Erythroblast (primary cell): ENCODE measurements at regions not wholly inside any gene's neighbourhood (a gene's known extent, or its start where the extent isn't known, plus 50 kb on each side); places are given as distances from the start of the nearest gene placed in this dataset.

Source experiments
- GATA1 ChIP-seq: IDR thresholded peaks from 2 replicates; pipeline ENCODE4 v1.6.1; 2011; ENCODE audit warnings: low read depth, mild to moderate bottlenecking, control low read depth, low read length, moderate library complexity
- POLR2A ChIP-seq: IDR thresholded peaks from 2 replicates; pipeline ENCODE4 v1.6.1; 2011; ENCODE audit warnings: mild to moderate bottlenecking, low read length

DNA sequence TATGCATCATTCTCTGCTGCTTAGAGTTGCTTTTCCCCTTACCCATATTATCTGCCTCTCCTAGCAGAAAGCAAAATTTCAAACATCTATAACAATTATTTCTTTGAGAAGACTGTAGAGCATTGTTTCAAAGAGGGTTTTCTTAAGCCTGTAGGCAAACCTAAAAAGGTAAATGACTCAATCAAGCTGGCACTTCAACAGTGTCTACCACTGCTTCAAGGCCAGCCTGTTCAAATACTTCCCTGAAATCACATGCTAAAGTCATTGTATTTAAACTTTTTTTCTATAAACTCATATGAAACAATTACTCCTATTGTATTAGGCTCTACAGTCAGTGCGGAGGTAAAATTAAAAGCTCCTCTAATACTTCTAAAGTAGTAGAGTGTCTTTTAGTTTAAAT, 87.1 kb downstream of the OGFRL1 start:
- no peak for TF ChIP-seq POLR2A
- no peak for TF ChIP-seq GATA1
